ENCODE measurements at regions not wholly inside any gene's neighbourhood (a gene's known extent, or its start where the extent isn't known, plus 50 kb on each side); places are given as distances from the start of the nearest gene placed in this dataset.

- TF ChIP-seq, protein P1, sequence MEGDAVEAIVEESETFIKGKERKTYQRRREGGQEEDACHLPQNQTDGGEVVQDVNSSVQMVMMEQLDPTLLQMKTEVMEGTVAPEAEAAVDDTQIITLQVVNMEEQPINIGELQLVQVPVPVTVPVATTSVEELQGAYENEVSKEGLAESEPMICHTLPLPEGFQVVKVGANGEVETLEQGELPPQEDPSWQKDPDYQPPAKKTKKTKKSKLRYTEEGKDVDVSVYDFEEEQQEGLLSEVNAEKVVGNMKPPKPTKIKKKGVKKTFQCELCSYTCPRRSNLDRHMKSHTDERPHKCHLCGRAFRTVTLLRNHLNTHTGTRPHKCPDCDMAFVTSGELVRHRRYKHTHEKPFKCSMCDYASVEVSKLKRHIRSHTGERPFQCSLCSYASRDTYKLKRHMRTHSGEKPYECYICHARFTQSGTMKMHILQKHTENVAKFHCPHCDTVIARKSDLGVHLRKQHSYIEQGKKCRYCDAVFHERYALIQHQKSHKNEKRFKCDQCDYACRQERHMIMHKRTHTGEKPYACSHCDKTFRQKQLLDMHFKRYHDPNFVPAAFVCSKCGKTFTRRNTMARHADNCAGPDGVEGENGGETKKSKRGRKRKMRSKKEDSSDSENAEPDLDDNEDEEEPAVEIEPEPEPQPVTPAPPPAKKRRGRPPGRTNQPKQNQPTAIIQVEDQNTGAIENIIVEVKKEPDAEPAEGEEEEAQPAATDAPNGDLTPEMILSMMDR (IDR thresholded peaks at IDR 0.05), result no peak
- TF ChIP-seq POLR2AphosphoS5 (IDR thresholded peaks at IDR 0.05) (no peak), POLR2A (IDR thresholded peaks at IDR 0.05) (no peak)
Measured at GRCh38 chr1:195415584-195415983, 1192.7 kb downstream of the KCNT2 start.
